Germinal center (tissue), 1 donor: ENCODE measurements at regions not wholly inside any gene's neighbourhood (a gene's known extent, or its start where the extent isn't known, plus 50 kb on each side); places are given as distances from the start of the nearest gene placed in this dataset.
"Not testable (repeated sequence)": the region's sequence is repeated elsewhere in the genome, so short reads cannot be mapped to it uniquely, and the experiment has no call there.

Experiments
- DNase-seq: peaks from one replicate; pipeline ENCODE4 v3.0.0; 2012; ENCODE audit warnings: mixed read lengths, low spot score

- no peak for DNase-seq
Observed at GRCh38 chr4:63296773-63297172, 1112.5 kb downstream of the TECRL start.

- no peak for DNase-seq
Observed at GRCh38 chr4:63275491-63275890, 1133.8 kb downstream of the TECRL start.

DNA sequence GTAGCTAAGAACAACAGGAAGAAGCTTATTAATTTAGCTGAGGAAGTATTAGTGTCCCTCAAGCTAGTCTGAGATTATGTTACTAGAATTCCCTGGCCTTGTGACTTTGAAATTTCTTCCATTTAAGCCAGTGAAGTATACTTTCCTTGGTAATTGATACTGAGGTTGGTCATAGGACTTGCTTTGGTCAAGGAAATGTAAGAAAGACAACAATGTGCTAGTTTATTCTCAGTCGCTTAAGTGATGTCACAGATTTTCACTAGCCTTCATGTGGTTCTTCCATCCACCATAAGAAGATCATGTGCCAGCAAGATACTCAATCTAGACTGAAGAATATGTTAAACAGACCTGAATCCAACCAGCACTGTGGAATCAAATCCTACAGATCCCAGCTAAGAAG, 1140.1 kb downstream of the TECRL start:
- DNase-seq = no peak

- DNase-seq = no peak
Observed at GRCh38 chr4:63233671-63234070, 1175.6 kb downstream of the TECRL start.

DNA sequence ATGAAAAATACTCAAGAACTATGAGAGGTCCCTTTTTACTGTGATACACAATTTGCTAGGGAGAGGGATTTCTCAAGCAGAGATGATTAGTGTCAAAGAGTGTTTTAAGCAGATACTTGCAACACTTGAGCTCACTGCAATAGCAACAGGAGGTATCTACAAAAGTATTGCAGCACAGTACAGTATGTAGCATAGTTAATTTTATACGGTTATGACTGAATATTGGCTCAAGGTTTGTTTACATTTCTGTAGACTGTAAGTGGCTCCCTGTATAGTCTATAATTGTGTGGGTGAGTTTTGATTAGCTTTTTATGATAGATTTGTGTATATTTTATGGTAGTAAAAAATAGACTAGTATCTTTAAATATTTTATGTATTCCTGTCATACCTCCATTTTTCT, 1177.2 kb downstream of the TECRL start:
- no peak for DNase-seq

GRCh38 chr4:63226229-63226628, 1183.0 kb downstream of the TECRL start:
- DNase-seq = no peak

DNA sequence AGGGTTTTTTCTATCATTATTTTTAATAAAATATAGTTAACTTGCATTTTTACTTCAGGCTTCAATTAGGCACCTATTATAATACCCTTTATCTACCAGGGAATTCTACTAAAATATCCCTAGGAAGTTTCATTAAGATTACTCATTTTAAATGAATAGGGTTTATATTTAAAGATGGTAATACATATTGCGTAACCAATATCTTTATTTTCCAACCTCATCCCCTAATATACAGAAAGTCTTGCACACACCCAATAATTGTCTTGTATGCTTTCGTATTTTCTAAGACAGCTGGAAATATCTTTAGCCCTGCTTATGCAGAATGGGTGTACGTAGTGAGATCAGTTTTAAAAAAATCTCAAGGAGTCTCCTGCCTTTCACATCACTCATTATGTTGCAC, 1186.8 kb downstream of the TECRL start:
- no peak for DNase-seq

DNA sequence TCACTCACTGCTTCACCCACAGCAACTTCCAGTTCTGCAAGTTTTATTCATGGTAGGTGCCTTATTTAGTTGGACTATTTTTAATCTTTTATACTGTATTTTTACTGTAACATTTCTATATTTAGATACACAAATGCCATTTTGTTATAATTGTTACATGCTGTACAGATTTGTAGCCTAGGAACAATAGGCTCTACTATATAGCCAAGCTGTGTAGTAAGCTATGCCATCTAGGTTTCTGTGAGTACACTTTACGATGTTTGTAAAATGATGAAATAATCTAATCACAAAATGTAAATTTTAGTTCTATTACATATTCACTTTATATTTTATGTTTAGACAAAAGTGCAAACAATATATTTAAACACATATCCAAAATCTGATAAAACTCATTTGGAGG, 1187.8 kb downstream of the TECRL start:
- no peak for DNase-seq

DNA sequence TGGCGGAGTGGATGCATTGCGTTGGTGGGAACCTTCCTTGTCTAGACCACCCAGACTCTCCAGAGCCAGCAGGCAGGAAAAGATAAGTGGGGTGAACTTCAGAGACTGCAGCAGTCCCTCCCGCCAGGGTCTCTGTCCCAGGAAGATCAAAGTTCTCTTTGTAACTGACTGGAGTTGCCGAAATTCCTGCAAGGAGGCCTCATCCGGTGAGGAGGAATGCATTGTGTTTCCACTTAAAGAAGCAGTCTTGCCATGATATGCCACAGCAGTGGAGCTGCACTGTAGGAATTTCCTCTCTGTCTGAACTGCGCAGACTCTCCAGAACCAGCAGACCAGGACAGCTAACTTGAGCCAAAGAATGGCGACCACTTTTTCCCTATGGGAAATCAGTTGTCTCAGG, 1190.4 kb downstream of the TECRL start:
- DNase-seq = no peak

DNA sequence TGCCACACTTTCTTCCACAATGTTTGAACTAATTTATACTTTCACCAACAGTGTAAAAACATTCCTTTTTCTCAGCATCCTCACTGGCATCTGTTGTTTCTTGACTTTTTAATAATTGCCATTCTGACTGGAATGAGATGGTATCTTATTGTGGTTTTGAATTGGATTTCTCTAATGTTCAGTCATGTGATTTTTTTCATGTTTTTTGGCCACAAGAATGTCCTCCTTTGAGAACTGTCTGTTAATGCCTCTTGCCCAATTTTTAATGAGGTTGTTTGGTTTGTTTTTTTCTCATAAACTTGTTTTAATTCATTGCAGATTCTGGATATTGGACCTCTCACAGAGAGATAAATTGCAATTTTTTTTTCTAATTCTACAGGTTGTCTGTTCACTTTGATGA, 1195.2 kb downstream of the TECRL start:
- no peak for DNase-seq

GRCh38 chr4:63211776-63212479, 1197.3 kb downstream of the TECRL start:
- no peak for DNase-seq

- DNase-seq = no peak
Observed at GRCh38 chr4:63211375-63211774, 1197.9 kb downstream of the TECRL start.

DNA sequence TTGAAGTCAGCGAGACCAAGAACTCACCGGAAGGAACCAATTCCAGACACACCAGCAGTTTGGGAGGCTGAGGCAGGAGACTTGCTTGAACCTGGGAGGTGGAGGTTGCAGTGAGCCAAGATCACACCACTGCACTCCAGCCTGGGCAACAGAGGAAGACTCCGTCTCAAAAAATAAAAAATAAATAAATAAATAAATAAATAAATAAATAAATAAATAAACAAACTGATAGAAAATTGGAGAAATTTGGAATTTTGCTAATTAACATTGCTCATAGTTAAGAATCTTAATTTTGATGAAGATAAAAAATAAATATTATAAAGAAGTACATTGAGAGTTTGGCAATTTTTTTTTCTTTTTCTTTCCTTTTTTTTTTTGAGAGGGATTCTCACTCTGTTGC, 1216.2 kb downstream of the TECRL start:
- not testable (repeated sequence) for DNase-seq

GRCh38 chr4:63171341-63171740, 1237.9 kb downstream of the TECRL start:
- no peak for DNase-seq

- DNase-seq = no peak
Observed at GRCh38 chr4:63170923-63171322, 1238.3 kb downstream of the TECRL start.

DNA sequence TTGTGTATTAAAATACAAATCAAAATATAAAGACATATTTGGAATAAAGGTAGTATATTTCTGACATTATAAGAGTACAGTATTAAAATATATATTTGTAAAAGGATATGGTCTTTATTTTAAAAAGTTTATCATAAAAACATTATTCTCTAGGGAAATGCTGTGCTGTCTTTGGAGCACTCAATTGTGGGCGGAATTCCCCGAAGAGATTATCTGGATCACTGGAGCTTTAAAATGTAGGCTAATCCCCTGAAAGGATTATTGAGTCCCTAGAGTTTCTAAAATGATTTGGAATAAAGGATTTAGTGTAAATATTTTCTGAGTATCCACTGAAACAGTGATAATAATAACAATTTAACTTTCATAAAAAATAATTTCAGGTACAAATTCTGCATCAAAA, 1239.4 kb downstream of the TECRL start:
- DNase-seq = no peak

DNA sequence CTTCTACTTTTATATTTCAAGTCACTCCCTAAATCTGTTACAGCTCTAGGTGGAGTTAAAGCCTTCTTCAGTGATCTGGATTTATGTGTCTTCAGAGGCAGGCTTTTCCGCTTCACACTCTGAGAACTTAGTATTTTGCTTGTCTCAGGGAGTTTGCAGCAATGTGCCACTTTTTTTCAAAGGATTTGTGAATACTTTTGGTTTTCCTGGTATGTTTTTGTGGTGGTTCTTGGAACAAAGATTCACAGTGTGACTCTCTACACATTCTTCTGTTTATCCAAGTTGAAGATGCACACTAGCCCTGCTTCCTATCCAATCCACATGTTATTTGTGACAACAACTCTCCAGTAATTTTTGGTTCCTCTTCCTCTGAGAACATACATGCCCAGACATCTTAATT, 1253.7 kb downstream of the TECRL start:
- DNase-seq = no peak

GRCh38 chr4:63123441-63123840, 1285.8 kb downstream of the TECRL start:
- no peak for DNase-seq

- DNase-seq = no peak
Observed at GRCh38 chr4:63122955-63123354, 1286.3 kb downstream of the TECRL start.

- DNase-seq = no peak
Observed at GRCh38 chr4:63106600-63106999, 1302.7 kb downstream of the TECRL start.

- no peak for DNase-seq
Observed at GRCh38 chr4:63105839-63106238, 1303.4 kb downstream of the TECRL start.

DNA sequence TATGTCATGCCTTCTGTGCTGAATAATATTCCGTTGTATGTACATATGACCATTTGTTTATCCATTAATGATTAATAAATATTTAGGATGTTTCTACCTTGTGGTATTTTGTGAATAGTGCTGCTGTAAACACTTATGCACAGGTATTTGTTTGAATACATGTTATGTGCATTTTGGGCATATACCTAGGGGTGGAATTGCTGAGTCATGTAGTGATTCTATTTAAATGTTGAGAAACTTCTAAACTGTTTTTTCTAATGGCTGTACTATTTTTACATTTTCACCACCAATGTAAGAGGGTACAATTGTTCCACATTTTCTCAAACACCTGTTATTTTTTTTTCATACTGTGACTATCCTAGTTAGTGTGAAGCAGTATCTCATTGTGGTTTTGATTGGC, 1318.6 kb downstream of the TECRL start:
- DNase-seq = no peak

DNA sequence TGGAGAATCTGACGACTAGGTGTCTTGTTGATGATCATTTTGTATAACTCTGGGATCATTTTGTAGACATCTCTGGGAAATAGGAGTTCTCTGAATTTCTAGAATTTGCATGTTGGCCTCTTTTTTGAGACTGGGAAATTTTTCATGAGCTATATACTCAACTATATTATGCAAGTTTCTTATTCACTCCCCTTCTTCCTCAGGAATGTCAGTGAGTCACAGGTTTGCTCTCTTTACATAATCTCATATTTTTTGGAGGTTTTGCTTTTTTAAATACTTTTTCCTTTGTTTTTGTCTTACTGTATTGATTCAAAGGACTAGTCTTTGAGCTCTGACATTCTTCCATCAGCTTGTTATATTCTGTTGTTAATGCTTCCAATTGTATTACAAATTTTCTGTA, 1324.2 kb downstream of the TECRL start:
- DNase-seq = no peak

DNA sequence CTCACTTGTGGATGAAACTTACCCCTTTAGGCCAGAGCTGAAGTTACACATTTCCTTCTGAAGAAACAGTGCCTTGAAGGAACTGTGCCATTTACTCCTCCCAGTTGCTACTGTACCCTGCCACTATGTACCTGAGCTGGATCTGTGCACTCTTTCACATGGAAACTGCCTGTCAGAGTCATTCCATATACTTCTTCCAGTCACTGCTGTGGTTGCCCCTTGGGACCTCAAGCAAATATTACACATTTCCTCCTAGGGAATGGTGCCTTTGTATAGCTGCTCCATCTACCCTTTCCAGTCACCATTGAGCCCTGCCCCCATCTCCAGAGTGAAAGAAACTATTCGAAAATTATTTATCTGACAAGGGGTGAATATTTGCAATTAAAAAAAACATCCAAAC, 1328.3 kb downstream of the TECRL start:
- no peak for DNase-seq

- DNase-seq = no peak
Observed at GRCh38 chr4:63063760-63064159, 1345.5 kb downstream of the TECRL start.
